HFF-Myc (cell line): ENCODE measurements at regions not wholly inside any gene's neighbourhood (a gene's known extent, or its start where the extent isn't known, plus 50 kb on each side); places are given as distances from the start of the nearest gene placed in this dataset.
"Not testable (repeated sequence)": the region's sequence is repeated elsewhere in the genome, so short reads cannot be mapped to it uniquely, and the experiment has no call there.

Experiments used
- DNase-seq: peaks from one replicate; pipeline ENCODE4 v3.0.0-alpha.2; 2011; ENCODE audit warnings: low read depth; ENCODE audit errors: extremely low read depth
- H3K4me3 ChIP-seq: replicated peaks from 2 replicates; pipeline ENCODE4 v1.5.1; 2011; ENCODE audit warnings: low read depth, mild to moderate bottlenecking, control low read depth, low read length
- CTCF ChIP-seq: IDR thresholded peaks from 2 replicates; pipeline ENCODE4 v1.5.1; 2012; ENCODE audit warnings: mild to moderate bottlenecking, low read depth, low read length, control low read depth; ENCODE audit errors: missing control alignments

GRCh38 chr3:59368900-59369675 is 319.3 kb upstream of the CFAP20DC start:
- DNase-seq, result no peak
- TF ChIP-seq CTCF, result no peak
- no peak overlapping the region for H3K4me3 ChIP-seq

- no peak for DNase-seq
- no peak overlapping the region for H3K4me3 ChIP-seq
- TF ChIP-seq CTCF, result no peak
These were observed 317.3 kb upstream of the CFAP20DC start for GRCh38 chr3:59367150-59367549.

- TF ChIP-seq CTCF, result no peak
- no peak for DNase-seq
- H3K4me3 ChIP-seq, result no peak overlapping the region
These were observed 316.4 kb upstream of the CFAP20DC start for GRCh38 chr3:59366218-59366617.

GRCh38 chr3:59364496-59364895 is 314.7 kb upstream of the CFAP20DC start:
- no peak for DNase-seq
- no peak overlapping the region for H3K4me3 ChIP-seq
- TF ChIP-seq CTCF, result no peak

- not testable (repeated sequence) for DNase-seq, H3K4me3 ChIP-seq
These were observed 310.5 kb upstream of the CFAP20DC start for GRCh38 chr3:59360312-59360711.

- no peak for TF ChIP-seq CTCF
- no peak for DNase-seq
- H3K4me3 ChIP-seq, result no peak overlapping the region
These were observed 291.6 kb upstream of the CFAP20DC start for GRCh38 chr3:59341459-59341858.

- no peak for DNase-seq
- H3K4me3 ChIP-seq, result no peak overlapping the region
- TF ChIP-seq CTCF, result no peak
These were observed 290.0 kb upstream of the CFAP20DC start for GRCh38 chr3:59339818-59340217.
